Stimulated activated naive B cell treated with anti-CD40 and anti-IgM and Interleukin-4, amounts not matched to agents 10 μg/mL and 1 μg/mL and 100 μg/mL, for 72 hours (primary cell): ENCODE measurements at regions not wholly inside any gene's neighbourhood (a gene's known extent, or its start where the extent isn't known, plus 50 kb on each side); places are given as distances from the start of the nearest gene placed in this dataset.
"Not testable (repeated sequence)": the region's sequence is repeated elsewhere in the genome, so short reads cannot be mapped to it uniquely, and the experiment has no call there.

ENCODE experiments used
- ATAC-seq, 2 donors: fragments of 150-1000 bp; cut with Tn5 transposase; replicated peaks; 2 replicates each; pipeline ENCODE4 v1.10.0; 2021; ENCODE audit warnings: moderate library complexity in 1 of 2
- DNase-seq: peaks from one replicate; pipeline ENCODE4 v3.0.0; 2021
- H3K27ac Mint-ChIP-seq: one replicate; pipeline ENCODE4 v1.8.0; 2022; ENCODE audit warnings: mild to moderate bottlenecking, mixed read lengths
- H3K27me3 Mint-ChIP-seq, 2 donors: one replicate each; pipeline ENCODE4 v1.8.0; 2022; ENCODE audit warnings: mixed read lengths in 2 of 2
- H3K36me3 Mint-ChIP-seq, 2 donors: one replicate each; pipeline ENCODE4 v1.8.0; 2022; ENCODE audit warnings: mixed read lengths in 2 of 2, mild to moderate bottlenecking in 1 of 2
- H3K4me1 Mint-ChIP-seq, 2 donors: one replicate each; pipeline ENCODE4 v1.8.0; 2022; ENCODE audit warnings: mixed read lengths in 2 of 2, mild to moderate bottlenecking in 1 of 2
- H3K4me3 Mint-ChIP-seq, 2 donors: one replicate each; pipeline ENCODE4 v1.8.0; 2022; ENCODE audit warnings: mild to moderate bottlenecking in 2 of 2, mixed read lengths in 2 of 2, moderate library complexity in 1 of 2
- H3K9me3 Mint-ChIP-seq, 2 donors: one replicate each; pipeline ENCODE4 v1.8.0; 2022; ENCODE audit warnings: mixed read lengths in 2 of 2, mild to moderate bottlenecking in 1 of 2

- DNase-seq (peak; percentile 51), ATAC-seq (peak; percentile 92 to 94)
- Mint-ChIP-seq H3K4me1 (peaks cover 4 to 10% of the 10 kb centered on the region in 2 donors), H3K27ac (peak overlapping the region; percentile 97), H3K4me3 (peak overlapping the region; percentile 51 to 72)
- H3K9me3 Mint-ChIP-seq, H3K27me3 Mint-ChIP-seq, H3K36me3 Mint-ChIP-seq: not testable (repeated sequence)
Observed at GRCh38 chr1:146409817-146410441, 181.1 kb upstream of the NOTCH2NLA start.

GRCh38 chr1:146409116-146409801 lies 180.4 kb upstream of the NOTCH2NLA start:
- Mint-ChIP-seq H3K27ac (peak overlapping the region; percentile 97), H3K4me3 (peak overlapping the region in 1 of 2 donors; percentile 72)
- DNase-seq, result not testable (repeated sequence)

GRCh38 chr1:146401281-146401825 lies 172.5 kb upstream of the NOTCH2NLA start:
- not testable (repeated sequence) for H3K9me3 Mint-ChIP-seq, H3K27me3 Mint-ChIP-seq, H3K27ac Mint-ChIP-seq, H3K36me3 Mint-ChIP-seq, H3K4me1 Mint-ChIP-seq, DNase-seq
- H3K4me3 Mint-ChIP-seq, result peak overlapping the region in 1 of 2 donors; percentile 32
- peak; percentile 85 to 88 for ATAC-seq

More at GRCh38 chr1:146409116-146409801, 180.4 kb upstream of the NOTCH2NLA start:
- not testable (repeated sequence) for H3K36me3 Mint-ChIP-seq, H3K27me3 Mint-ChIP-seq, H3K9me3 Mint-ChIP-seq
- ATAC-seq, result peak; percentile 78 to 85
- H3K4me1 Mint-ChIP-seq, result peaks cover 4 to 10% of the 10 kb centered on the region in 2 donors

GRCh38 chr1:146400173-146401121 lies 171.6 kb upstream of the NOTCH2NLA start:
- not testable (repeated sequence) for H3K36me3 Mint-ChIP-seq, H3K4me3 Mint-ChIP-seq, H3K27me3 Mint-ChIP-seq, H3K9me3 Mint-ChIP-seq, ATAC-seq, DNase-seq, H3K27ac Mint-ChIP-seq, H3K4me1 Mint-ChIP-seq

- not testable (repeated sequence) for DNase-seq, H3K27ac Mint-ChIP-seq, H3K36me3 Mint-ChIP-seq, H3K4me1 Mint-ChIP-seq, H3K4me3 Mint-ChIP-seq, H3K27me3 Mint-ChIP-seq, H3K9me3 Mint-ChIP-seq
- peak; percentile 25 for ATAC-seq
Observed at GRCh38 chr1:146399225-146399624, 170.4 kb upstream of the NOTCH2NLA start.

- not testable (repeated sequence) for DNase-seq, H3K9me3 Mint-ChIP-seq, H3K27ac Mint-ChIP-seq, ATAC-seq, H3K27me3 Mint-ChIP-seq, H3K4me1 Mint-ChIP-seq, H3K36me3 Mint-ChIP-seq, H3K4me3 Mint-ChIP-seq
Observed at GRCh38 chr1:146396801-146397200, 168.0 kb upstream of the NOTCH2NLA start.

- H3K4me1 Mint-ChIP-seq, H3K4me3 Mint-ChIP-seq, DNase-seq, H3K9me3 Mint-ChIP-seq, H3K27ac Mint-ChIP-seq, H3K27me3 Mint-ChIP-seq, H3K36me3 Mint-ChIP-seq, ATAC-seq: not testable (repeated sequence)
Observed at GRCh38 chr1:146396242-146396641, 167.4 kb upstream of the NOTCH2NLA start.

GRCh38 chr1:146393796-146394195 lies 165.0 kb upstream of the NOTCH2NLA start:
- H3K36me3 Mint-ChIP-seq, DNase-seq, H3K9me3 Mint-ChIP-seq, ATAC-seq, H3K4me1 Mint-ChIP-seq, H3K27me3 Mint-ChIP-seq, H3K27ac Mint-ChIP-seq: not testable (repeated sequence)
- peak overlapping the region; percentile 56 to 62 for H3K4me3 Mint-ChIP-seq

- not testable (repeated sequence) for H3K36me3 Mint-ChIP-seq, H3K27ac Mint-ChIP-seq, H3K27me3 Mint-ChIP-seq, DNase-seq, ATAC-seq, H3K9me3 Mint-ChIP-seq, H3K4me1 Mint-ChIP-seq
- peak overlapping the region in 1 of 2 donors; percentile 56 for H3K4me3 Mint-ChIP-seq
Observed at GRCh38 chr1:146393154-146393553, 164.3 kb upstream of the NOTCH2NLA start.

GRCh38 chr1:146389178-146389577 lies 160.4 kb upstream of the NOTCH2NLA start:
- not testable (repeated sequence) for H3K9me3 Mint-ChIP-seq, ATAC-seq, H3K36me3 Mint-ChIP-seq, DNase-seq, H3K27ac Mint-ChIP-seq, H3K27me3 Mint-ChIP-seq, H3K4me3 Mint-ChIP-seq
- H3K4me1 Mint-ChIP-seq, result peaks cover 8 to 20% of the 10 kb centered on the region in 2 donors

- H3K4me1 Mint-ChIP-seq, result peaks cover 8 to 20% of the 10 kb centered on the region in 2 donors
- not testable (repeated sequence) for H3K27me3 Mint-ChIP-seq, H3K36me3 Mint-ChIP-seq, H3K9me3 Mint-ChIP-seq, ATAC-seq
- peak overlapping the region; percentile 100 for H3K27ac Mint-ChIP-seq
- peak; percentile 66 for DNase-seq
- peak overlapping the region; percentile 92 for H3K4me3 Mint-ChIP-seq
Observed at GRCh38 chr1:146387750-146388469, 159.1 kb upstream of the NOTCH2NLA start.

GRCh38 chr1:146386851-146387749 lies 158.3 kb upstream of the NOTCH2NLA start:
- DNase-seq, result peak; percentile 77
- H3K36me3 Mint-ChIP-seq, H3K9me3 Mint-ChIP-seq, H3K27me3 Mint-ChIP-seq: not testable (repeated sequence)
- H3K4me1 Mint-ChIP-seq, result peaks cover 8 to 20% of the 10 kb centered on the region in 2 donors
- H3K4me3 Mint-ChIP-seq, result peak overlapping the region; percentile 92
- H3K27ac Mint-ChIP-seq, result peak overlapping the region; percentile 100
- ATAC-seq, result peak; percentile 85 to 86

GRCh38 chr1:146381196-146381595 lies 152.4 kb upstream of the NOTCH2NLA start:
- H3K27me3 Mint-ChIP-seq, H3K27ac Mint-ChIP-seq, H3K4me3 Mint-ChIP-seq, H3K9me3 Mint-ChIP-seq, H3K36me3 Mint-ChIP-seq, DNase-seq, ATAC-seq: not testable (repeated sequence)
- H3K4me1 Mint-ChIP-seq, result peaks cover 7 to 22% of the 10 kb centered on the region in 2 donors
